ENCODE measurements at regions not wholly inside any gene's neighbourhood (a gene's known extent, or its start where the extent isn't known, plus 50 kb on each side); places are given as distances from the start of the nearest gene placed in this dataset.

DNA sequence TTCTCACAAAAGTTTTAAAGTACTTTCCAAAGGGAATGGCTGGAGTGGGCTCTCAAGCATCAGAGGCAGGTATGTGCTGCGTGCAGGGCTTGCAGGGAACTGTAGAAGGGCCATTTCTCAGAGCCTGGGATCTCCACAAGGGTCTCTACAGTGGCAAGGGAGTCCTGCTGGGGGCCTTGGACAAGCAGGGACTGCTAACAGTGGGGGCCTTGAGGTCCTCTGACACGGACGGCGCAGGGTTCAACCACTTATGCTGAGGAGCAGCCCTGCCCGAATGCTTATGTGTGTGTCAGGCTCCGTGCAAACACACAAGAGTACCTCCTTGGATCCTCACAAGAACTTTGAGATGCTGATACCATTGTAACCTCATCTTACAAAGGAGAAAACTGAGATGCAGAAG is 342.1 kb upstream of the COBL start:
- Histone ChIP-seq H3K9me3 (ENCODE audit: insufficient read depth in 2 of 2, low read depth in 1 of 2, low read length in 1 of 2) (no peaks in the 10 kb centered on the region), H3K27ac (ENCODE audit: low read depth, low read length) (no peak overlapping the region), H4K8ac (ENCODE audit: extremely low read depth, insufficient read depth, low read length) (no peak overlapping the region), H3K4me2 (ENCODE audit: insufficient read depth in 1 of 2, low read depth in 2 of 2, low read length in 2 of 2) (no peak overlapping the region), H2BK20ac (ENCODE audit: low read length) (no peak overlapping the region), H2AFZ (ENCODE audit: low read length) (no peak overlapping the region), H2BK120ac (replicated peaks; ENCODE audit: low read depth, low read length) (no peak overlapping the region), H3K79me2 (ENCODE audit: control insufficient read depth in 1 of 2, insufficient read depth in 2 of 2, low read length in 2 of 2) (no peaks in the 10 kb centered on the region), H3K23me2 (ENCODE audit: low read depth, low read length) (no peaks in the 10 kb centered on the region), H3K4me1 (replicated peaks in 1 of 4; ENCODE audit: control insufficient read depth in 3 of 4, insufficient read depth in 4 of 4, low read length in 3 of 4) (no peaks in the 10 kb centered on the region), H3K36me3 (ENCODE audit: control insufficient read depth in 2 of 4, insufficient read depth in 4 of 4, low read length in 3 of 4) (no peaks in the 10 kb centered on the region), H3K23ac (ENCODE audit: insufficient read length) (no peak overlapping the region), H4K5ac (ENCODE audit: insufficient read length, low read depth, low read length) (no peak overlapping the region), H3K18ac (ENCODE audit: extremely low read depth, low read length) (no peak overlapping the region), H3K9ac (replicated peaks in 1 of 4; ENCODE audit: extremely low read depth in 1 of 4, low read depth in 3 of 4, low read length in 3 of 4) (no peak overlapping the region), H2AK5ac (ENCODE audit: low read depth, low read length) (no peak overlapping the region), H2BK15ac (ENCODE audit: low read length) (no peak overlapping the region), H4K20me1 (replicated peaks in 1 of 2; ENCODE audit: control insufficient read depth in 1 of 2, insufficient read depth in 2 of 2, low read length in 2 of 2) (no peaks in the 10 kb centered on the region), H2BK5ac (ENCODE audit: low read depth, low read length) (no peak overlapping the region), H3K56ac (replicated peaks; ENCODE audit: insufficient read length, low read depth, low read length) (no peak overlapping the region), H3K4ac (replicated peaks; ENCODE audit: insufficient read length, low read depth, low read length) (no peak overlapping the region), H2BK12ac (ENCODE audit: low read depth, low read length) (no peak overlapping the region), H3K79me1 (ENCODE audit: low read depth, low read length) (no peaks in the 10 kb centered on the region), H3K27me3 (replicated peaks in 1 of 4; ENCODE audit: control insufficient read depth in 3 of 4, extremely low read depth in 1 of 4, insufficient read depth in 3 of 4, low read length in 3 of 4) (no peaks in the 10 kb centered on the region; a peak in 2 of 7 replicates), H3K14ac (ENCODE audit: insufficient read length) (no peak overlapping the region), H4K91ac (replicated peaks; ENCODE audit: insufficient read length, low read length) (no peak overlapping the region), H3K4me3 (ENCODE audit: extremely low read depth in 1 of 4, insufficient read depth in 2 of 4, low read depth in 3 of 4, low read length in 4 of 4) (no peak overlapping the region)
- TF ChIP-seq GABPA (IDR thresholded peaks at IDR 0.05; ENCODE audit: borderline replicate concordance, insufficient read depth, low read length) (no peak), KDM5A (IDR thresholded peaks at IDR 0.05; ENCODE audit: low read length) (no peak), POU5F1 (IDR thresholded peaks at IDR 0.05; ENCODE audit: low read depth, low read length) (no peak), RBBP5 (IDR thresholded peaks at IDR 0.05; ENCODE audit: borderline replicate concordance, low read depth, low read length) (no peak), BCL11A (IDR thresholded peaks at IDR 0.05; ENCODE audit: low read depth in 2 of 2, low read length in 2 of 2) (no peak), ZNF274 (IDR thresholded peaks at IDR 0.05; ENCODE audit: borderline replicate concordance, extremely low read depth, low read length) (no peak), JUND (IDR thresholded peaks at IDR 0.05; ENCODE audit: low read length) (no peak), JUN (IDR thresholded peaks at IDR 0.05; ENCODE audit: low read depth, low read length) (no peak), TAF7 (optimal IDR thresholded peaks at IDR 0.05; ENCODE audit: borderline replicate concordance, low read depth, low read length) (no peak), ASH2L (IDR thresholded peaks at IDR 0.05; ENCODE audit: low read length) (no peak), RXRA (IDR thresholded peaks at IDR 0.05; ENCODE audit: insufficient read depth, low read depth, low read length) (no peak)
- TF ChIP-seq, protein P1, sequence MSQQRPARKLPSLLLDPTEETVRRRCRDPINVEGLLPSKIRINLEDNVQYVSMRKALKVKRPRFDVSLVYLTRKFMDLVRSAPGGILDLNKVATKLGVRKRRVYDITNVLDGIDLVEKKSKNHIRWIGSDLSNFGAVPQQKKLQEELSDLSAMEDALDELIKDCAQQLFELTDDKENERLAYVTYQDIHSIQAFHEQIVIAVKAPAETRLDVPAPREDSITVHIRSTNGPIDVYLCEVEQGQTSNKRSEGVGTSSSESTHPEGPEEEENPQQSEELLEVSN (IDR thresholded peaks at IDR 0.05): no peak
- CTCF ChIA-PET (ENCODE audit: partially characterized antibody): no interaction called here
- no peak for FAIRE-seq
- no peak for DNase-seq (ENCODE audit: low read depth in 1 of 2, low spot score in 2 of 2)
- POLR2A ChIA-PET (ENCODE audit: partially characterized antibody): no interaction called here
- 92% methylated on average over 6 of the region's 6 CpGs; no CpG with 5 or more reads in 1 of the 2 experiments for WGBS, 2 experiments (ENCODE audit: extremely low coverage in 1 of 2, insufficient coverage in 1 of 2, insufficient read length in 1 of 2, insufficient replicate concordance in 2 of 2, low coverage in 1 of 2, low lambda C conversion rate in 2 of 2, missing lambda C conversion rate in 1 of 2)

Measured in H1 (cell line).